ENCODE measurements at regions not wholly inside any gene's neighbourhood (a gene's known extent, or its start where the extent isn't known, plus 50 kb on each side); places are given as distances from the start of the nearest gene placed in this dataset.
A peak's percentile ranks its signal among the peaks of the same experiment; 100 is the strongest.

- DNase-seq, result no peak
These were observed 200.1 kb downstream of the BMP7 start for GRCh38 chr20:57066126-57066900.

DNA sequence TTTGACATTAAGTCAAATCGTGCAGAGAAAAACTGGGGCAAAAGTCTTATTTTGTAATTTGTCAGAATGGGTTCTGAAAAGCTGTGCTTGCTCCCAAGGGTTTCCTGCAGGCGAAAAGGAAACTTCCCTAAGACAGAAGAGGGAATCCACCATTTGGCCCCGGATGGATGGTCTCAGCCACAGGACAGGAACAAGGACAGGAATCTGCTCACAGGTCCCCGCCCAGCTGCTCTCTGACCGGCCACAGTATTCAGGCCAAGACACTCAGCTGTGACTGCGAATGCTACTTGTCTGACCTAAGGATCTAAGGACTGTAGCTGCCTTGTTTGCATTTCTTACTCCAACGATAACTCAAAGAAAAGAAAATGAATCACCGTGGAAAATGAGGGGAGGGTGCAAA, 197.0 kb downstream of the BMP7 start:
- no peak for DNase-seq

DNA sequence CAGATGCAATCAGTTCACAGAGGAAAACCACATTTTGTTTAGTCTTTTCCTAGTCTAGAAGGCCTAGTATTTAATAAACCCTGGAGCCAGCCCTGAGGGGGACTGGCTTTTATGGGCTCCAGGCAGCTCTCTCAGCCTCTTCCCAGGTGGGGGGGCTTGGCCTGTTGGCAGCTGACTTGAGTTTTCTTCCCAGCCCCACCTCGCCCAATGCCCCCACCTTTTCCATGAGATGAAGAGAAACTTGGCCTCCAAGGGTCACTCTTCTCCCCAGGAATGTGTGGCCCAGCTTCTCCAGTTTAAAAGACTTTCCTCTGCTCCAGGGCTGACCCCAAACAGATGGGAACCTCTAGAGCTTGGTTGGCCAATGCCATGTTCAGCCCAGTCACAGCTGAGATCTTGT, 196.1 kb downstream of the BMP7 start:
- DNase-seq, result no peak

GRCh38 chr20:57071283-57071731, 195.1 kb downstream of the BMP7 start:
- DNase-seq, result no peak

DNA sequence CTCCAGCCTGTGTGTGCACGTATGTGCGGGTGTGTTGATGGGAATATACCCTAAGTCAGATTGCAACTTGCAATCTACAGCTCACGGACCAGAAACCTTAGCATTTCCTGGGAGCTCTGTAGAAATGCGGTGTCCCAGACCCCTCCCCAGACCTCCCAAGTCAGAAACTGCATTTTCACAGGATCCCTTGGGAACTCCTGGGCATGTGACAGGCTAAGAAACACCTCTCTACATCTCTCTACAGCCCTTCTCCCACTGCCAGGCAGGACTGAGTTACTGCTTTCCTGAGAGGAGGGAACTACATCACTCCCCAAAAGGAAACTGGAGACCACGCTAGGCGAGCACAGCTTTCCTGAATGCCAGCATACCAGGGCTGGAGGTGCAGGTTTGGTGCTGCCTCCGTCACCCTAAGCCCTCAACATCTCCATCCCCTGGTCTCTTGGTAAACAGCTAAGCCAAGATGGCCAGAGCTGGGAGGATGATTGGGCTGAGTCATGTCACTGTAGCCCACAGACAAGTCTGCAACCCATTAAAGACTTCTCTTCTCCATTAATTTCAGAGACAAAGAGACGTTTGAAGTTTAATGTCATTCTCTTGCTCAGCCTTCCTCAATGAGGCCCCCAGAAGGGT, 194.4 kb downstream of the BMP7 start:
- DNase-seq, result no peak

DNA sequence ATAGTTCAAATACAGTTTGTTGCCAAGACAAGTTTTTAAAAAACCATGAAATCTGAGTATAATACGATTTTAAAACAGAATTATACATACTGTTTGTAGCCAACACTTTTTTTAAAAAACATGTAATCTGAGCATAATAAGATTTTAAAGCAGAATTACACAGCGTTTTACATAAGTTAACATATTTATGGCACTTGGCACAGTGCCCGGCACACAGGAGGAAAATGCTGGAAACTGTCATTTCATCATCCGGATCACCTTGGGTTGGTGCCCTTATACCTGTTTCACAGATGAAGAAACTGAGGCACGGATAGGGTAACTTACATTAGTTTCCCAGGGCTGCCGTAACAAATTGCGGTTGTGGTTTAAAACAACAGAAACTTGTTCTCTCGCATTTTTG, 193.0 kb downstream of the BMP7 start:
- DNase-seq, result no peak

DNA sequence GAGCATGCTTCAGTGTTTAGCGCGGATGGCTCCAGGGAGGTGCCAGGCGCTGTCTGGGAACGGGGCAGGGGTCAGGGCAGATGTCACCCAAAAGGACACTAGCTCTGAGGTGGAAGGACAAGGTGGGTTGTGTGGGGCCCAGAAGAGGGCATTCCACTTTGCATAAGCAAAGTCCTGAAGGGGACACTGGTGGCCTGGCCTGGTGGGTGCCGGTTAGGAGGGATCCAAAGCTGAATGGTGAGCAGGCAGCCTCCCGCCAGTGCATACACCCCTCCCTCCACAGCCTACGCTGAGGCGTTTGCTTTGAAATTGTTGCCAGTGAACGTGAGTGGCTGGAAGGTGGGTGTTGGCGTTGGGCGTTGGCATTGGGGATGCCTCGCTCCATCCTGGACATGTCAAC, 192.1 kb downstream of the BMP7 start:
- DNase-seq, result no peak

- DNase-seq, result no peak
These were observed 191.3 kb downstream of the BMP7 start for GRCh38 chr20:57075181-57075580.

- no peak for DNase-seq
These were observed 190.8 kb downstream of the BMP7 start for GRCh38 chr20:57075603-57076002.

DNA sequence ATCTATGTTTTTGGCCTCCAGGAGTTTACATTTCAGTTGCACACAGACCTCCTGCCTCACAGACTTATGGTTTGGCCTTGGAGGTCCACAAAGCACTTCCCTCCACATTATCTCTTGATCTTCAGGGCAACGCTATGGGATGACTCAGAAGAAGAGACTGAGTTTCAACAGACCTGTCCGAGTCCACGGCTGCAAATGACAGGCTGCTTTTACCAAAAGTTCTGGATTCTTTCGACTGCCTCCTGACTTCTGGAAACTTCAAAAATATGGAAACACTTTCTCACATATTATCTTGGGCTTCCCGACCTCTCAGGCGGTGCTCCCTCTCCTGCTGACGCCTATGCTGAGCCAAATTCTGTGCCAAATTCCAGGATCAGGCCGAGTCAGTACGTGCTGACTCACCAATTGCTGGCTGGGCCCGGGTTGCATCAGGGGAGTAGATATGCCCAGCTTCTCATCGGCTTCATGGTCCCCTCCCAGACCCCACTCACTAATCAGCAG, 190.2 kb downstream of the BMP7 start:
- DNase-seq, result no peak

GRCh38 chr20:57076951-57077350, 189.5 kb downstream of the BMP7 start:
- no peak for DNase-seq

DNA sequence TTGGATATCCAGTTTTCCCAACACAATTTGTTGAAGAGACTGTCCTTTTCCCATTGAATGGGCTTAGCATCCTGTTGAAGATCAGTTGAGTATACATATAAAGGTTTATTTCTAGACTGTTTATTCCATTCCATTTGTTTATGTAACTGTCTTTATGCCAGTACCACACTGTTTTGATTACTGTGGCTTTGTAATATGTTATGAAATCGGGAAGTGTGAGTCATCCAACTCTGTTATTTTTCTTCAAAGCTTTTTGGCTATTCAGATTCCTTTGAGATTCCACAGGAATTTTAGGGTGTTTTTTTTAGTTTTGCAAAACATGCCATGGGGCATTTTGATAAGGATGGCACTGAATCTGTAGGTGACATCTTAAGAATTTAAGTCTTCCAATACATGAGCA, 188.3 kb downstream of the BMP7 start:
- DNase-seq, result no peak

- DNase-seq, result no peak
These were observed 187.1 kb downstream of the BMP7 start for GRCh38 chr20:57079031-57080005.

GRCh38 chr20:57080796-57081195, 185.6 kb downstream of the BMP7 start:
- no peak for DNase-seq

DNA sequence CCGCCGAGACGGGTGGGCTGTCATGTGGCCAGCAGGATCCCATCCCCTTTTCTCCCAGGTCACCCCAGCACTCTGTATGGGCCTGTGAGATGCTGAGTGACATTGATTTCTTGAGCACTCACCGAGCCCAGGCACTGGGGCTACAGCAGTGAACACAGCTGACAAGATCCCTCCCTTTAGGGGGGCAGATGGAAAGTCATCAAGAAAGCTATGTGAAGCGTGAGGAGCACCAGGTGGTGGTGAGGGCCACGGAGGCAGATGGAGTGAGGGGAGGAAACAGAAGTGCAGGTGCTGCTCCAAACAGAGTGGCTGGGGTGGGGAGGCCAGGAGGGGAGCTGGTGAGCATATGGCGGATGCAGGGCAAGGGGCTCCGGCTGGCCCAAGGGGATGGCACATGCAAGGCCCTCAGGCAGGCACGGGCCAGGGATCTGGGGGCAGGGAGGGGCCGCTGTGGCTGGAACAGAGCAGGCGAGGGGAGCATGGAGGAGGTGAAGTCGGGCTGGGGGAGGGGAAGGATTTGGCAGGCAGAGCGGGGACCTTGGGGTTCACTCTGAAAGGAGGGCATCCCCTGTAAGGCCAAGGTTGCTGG, 184.0 kb downstream of the BMP7 start:
- peak; percentile 56 for DNase-seq

DNA sequence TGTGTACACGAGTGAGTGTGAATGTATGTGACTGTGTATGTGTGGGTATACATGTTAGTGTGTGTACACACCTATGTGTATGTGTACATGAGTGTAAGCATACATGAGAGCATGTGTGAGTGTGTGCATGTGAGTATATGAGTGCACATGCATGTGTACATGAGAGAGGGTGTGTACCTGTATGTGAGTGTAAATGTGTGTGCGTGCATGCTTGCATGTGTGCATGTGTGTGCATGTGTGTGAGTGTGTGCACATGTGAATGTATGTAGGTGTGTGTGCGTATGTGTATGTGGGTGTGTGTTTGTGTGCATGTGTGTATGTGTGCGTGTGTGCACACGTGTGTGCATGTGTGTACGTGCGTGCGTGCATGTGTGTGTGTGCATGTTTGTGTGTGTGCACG, 183.4 kb downstream of the BMP7 start:
- DNase-seq, result no peak

- no peak for DNase-seq
These were observed 180.4 kb downstream of the BMP7 start for GRCh38 chr20:57086066-57086465.

DNA sequence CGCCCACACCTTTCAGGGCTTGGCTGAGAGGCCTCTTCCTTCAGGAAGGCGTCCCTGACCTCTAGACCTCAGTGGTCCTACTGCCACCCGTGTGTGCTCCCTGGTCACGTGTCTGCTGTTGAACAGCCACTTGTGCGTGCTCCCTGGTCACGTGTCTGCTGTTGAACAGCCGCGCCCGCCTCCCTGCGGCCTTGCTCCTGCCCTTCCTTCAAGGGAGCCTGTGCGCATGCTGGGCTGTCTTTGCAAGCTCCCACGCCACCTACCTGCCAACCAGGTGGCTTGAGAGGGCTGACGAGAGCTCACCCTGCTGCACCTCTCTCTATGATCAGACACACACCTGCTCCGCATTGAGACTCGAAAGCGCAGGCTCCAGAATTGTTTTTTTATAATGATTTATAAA, 179.3 kb downstream of the BMP7 start:
- peak; percentile 5 for DNase-seq

DNA sequence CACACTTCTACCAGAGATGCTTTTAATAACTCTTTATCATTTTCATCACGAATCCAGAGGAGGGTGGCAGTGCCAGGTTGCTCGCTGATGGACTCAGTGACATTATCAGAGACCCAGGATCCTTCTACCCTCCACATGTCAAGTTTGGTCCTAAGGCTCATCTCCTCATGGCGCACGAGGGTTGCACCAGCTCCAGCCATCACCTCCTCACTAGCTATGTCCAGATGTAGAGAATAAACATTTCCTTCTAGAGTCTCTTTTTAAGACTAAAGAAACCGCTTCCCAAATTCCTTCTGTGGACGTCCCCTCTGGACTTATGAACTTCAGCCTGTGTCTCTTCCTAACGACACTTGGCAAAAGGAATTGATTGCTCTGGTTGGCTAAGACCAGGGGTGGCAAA, 178.7 kb downstream of the BMP7 start:
- DNase-seq, result no peak

- DNase-seq, result no peak
These were observed 178.0 kb downstream of the BMP7 start for GRCh38 chr20:57088436-57088835.

DNA sequence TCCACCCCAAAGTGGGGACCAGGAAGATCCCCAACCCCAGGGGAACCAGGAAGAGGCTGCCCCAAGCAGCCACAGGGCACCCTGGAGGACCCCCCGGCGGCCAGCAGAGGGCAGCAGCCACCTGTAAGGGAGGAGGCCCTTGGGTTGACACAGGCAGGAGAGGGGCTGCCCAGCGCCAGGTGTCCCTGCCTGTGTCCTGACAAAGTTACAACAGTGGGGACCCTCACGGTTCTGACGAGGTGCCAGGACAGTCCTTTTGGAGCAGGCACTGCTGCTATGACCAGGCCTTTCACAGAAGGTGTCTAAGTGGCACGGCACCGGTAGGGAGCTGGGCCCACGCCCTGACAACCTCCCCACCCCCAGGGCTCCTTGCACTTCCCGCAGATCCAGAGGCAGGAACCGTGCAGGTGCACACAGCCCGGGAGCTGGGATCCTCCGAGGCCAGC, 176.7 kb downstream of the BMP7 start:
- DNase-seq, result peak; percentile 11
